Activated B cell treated with CpG ODN at 0.5 μM for 24 hours (primary cell): ENCODE measurements at regions not wholly inside any gene's neighbourhood (a gene's known extent, or its start where the extent isn't known, plus 50 kb on each side); places are given as distances from the start of the nearest gene placed in this dataset.

Experiments used
- ATAC-seq: fragments of 200-7000 bp; cut with Tn5 transposase; one replicate; pipeline ENCODE4 v1.10.0; 2021; ENCODE audit warnings: low read depth, mild to moderate bottlenecking, moderate library complexity
- CTCF ChIA-PET: fragments of 350-600 bp; sonication (Branson Sonifier 250); formaldehyde crosslinking; loops from one replicate; lab custom pipeline; 2021; ENCODE audit warnings: antibody characterized with exemption; lab: Charles Lee
- POLR2A ChIA-PET: fragments of 350-600 bp; sonication (Branson Sonifier 250); formaldehyde crosslinking; loops from one replicate; lab custom pipeline; 2021; ENCODE audit warnings: antibody characterized with exemption; lab: Charles Lee
- DNase-seq: peaks from one replicate; pipeline ENCODE4 v3.0.0; 2022
- H3K27ac Mint-ChIP-seq: one replicate; pipeline ENCODE4 v1.8.0; 2020; ENCODE audit warnings: mixed read lengths
- H3K27me3 Mint-ChIP-seq: one replicate; pipeline ENCODE4 v1.8.0; 2021; ENCODE audit warnings: mixed read lengths
- H3K36me3 Mint-ChIP-seq: one replicate; pipeline ENCODE4 v1.8.0; 2021; ENCODE audit warnings: low read depth, mixed read lengths
- H3K4me1 Mint-ChIP-seq: one replicate; pipeline ENCODE4 v1.8.0; 2021; ENCODE audit warnings: mixed read lengths
- H3K4me3 Mint-ChIP-seq: one replicate; pipeline ENCODE4 v1.8.0; 2020; ENCODE audit warnings: mild to moderate bottlenecking, mixed read lengths
- H3K9me3 Mint-ChIP-seq: one replicate; pipeline ENCODE4 v1.8.0; 2020; ENCODE audit warnings: mixed read lengths
- CTCF ChIP-seq: fragments of 200-600 bp; IDR thresholded peaks from one replicate; pipeline ENCODE4 v1.8.0; 2022; ENCODE audit warnings: antibody characterized with exemption, mild to moderate bottlenecking
- intact Hi-C: fragments of 100-400 bp; cut with micrococcal nuclease; formaldehyde crosslinking; loops from one replicate; pipeline ENCODE4 v1.15.1; 2024

GRCh38 chr3:30355622-30356021 lies 250.8 kb upstream of the TGFBR2 start:
- H3K4me1 Mint-ChIP-seq, result peaks cover 35% of the 10 kb centered on the region
- H3K36me3 Mint-ChIP-seq, result no peaks in the 10 kb centered on the region
- intact Hi-C loops, result loop anchor here (2.0 kb wide), 1 partner anchor 13 kb away; no protein-coding TSS in a partner anchor
- peaks cover 24% of the 10 kb centered on the region for H3K27me3 Mint-ChIP-seq
- TF ChIP-seq CTCF, result no peak
- ATAC-seq (peak; percentile 86), DNase-seq (no peak)
- no peak overlapping the region for H3K4me3 Mint-ChIP-seq
- no peaks in the 10 kb centered on the region for H3K9me3 Mint-ChIP-seq
- CTCF ChIA-PET, result interaction anchor here (0.6 to 1.1 kb wide), 2 partner anchors 26 to 59 kb away, joined by 3 read pairs; no protein-coding TSS in a partner anchor
- no peak overlapping the region for H3K27ac Mint-ChIP-seq
- POLR2A ChIA-PET, result interaction anchor here (1.5 kb wide), 1 partner anchor 251 kb away, joined by 3 read pairs; the partner anchor contains the start of gene TGFBR2

- TF ChIP-seq CTCF, result no peak
- peaks cover 35% of the 10 kb centered on the region for H3K4me1 Mint-ChIP-seq
- H3K27me3 Mint-ChIP-seq, result peaks cover 17% of the 10 kb centered on the region
- intact Hi-C loops, result no loop called here
- DNase-seq, result no peak
- no peaks in the 10 kb centered on the region for H3K36me3 Mint-ChIP-seq
- CTCF ChIA-PET, result no interaction called here
- no peak overlapping the region for H3K4me3 Mint-ChIP-seq
- H3K9me3 Mint-ChIP-seq, result no peaks in the 10 kb centered on the region
- peak overlapping the region; percentile 30 for H3K27ac Mint-ChIP-seq
- no peak for ATAC-seq
- POLR2A ChIA-PET, result interaction anchor here (0.6 kb wide), 1 partner anchor 9 kb away, joined by 3 read pairs; no protein-coding TSS in a partner anchor
Measured at GRCh38 chr3:30356866-30357753, 249.3 kb upstream of the TGFBR2 start.

GRCh38 chr3:30357897-30358296 lies 248.5 kb upstream of the TGFBR2 start:
- Mint-ChIP-seq H3K9me3 (no peaks in the 10 kb centered on the region), H3K36me3 (no peaks in the 10 kb centered on the region), H3K27ac (no peak overlapping the region), H3K4me3 (no peak overlapping the region), H3K27me3 (peaks cover 16% of the 10 kb centered on the region), H3K4me1 (peaks cover 33% of the 10 kb centered on the region)
- no peak for DNase-seq
- POLR2A ChIA-PET, result interaction anchor here (0.6 kb wide), 1 partner anchor 10 kb away, joined by 3 read pairs; no protein-coding TSS in a partner anchor
- intact Hi-C loops, result no loop called here
- no peak for TF ChIP-seq CTCF
- CTCF ChIA-PET, result no interaction called here
- no peak for ATAC-seq

- POLR2A ChIA-PET, result no interaction called here
Measured at GRCh38 chr3:30358871-30359270, 247.5 kb upstream of the TGFBR2 start.

More at GRCh38 chr3:30358871-30359270, 247.5 kb upstream of the TGFBR2 start:
- Mint-ChIP-seq H3K9me3 (no peaks in the 10 kb centered on the region), H3K27me3 (peaks cover 16% of the 10 kb centered on the region), H3K4me3 (no peak overlapping the region), H3K36me3 (no peaks in the 10 kb centered on the region), H3K4me1 (peaks cover 25% of the 10 kb centered on the region), H3K27ac (no peak overlapping the region)
- CTCF ChIA-PET, result no interaction called here
- ATAC-seq (no peak), DNase-seq (no peak)
- TF ChIP-seq CTCF, result no peak
- intact Hi-C loops, result no loop called here
